T-helper 22 cell (primary cell): ENCODE measurements at regions not wholly inside any gene's neighbourhood (a gene's known extent, or its start where the extent isn't known, plus 50 kb on each side); places are given as distances from the start of the nearest gene placed in this dataset.
"Not testable (repeated sequence)": the region's sequence is repeated elsewhere in the genome, so short reads cannot be mapped to it uniquely, and the experiment has no call there.

ENCODE experiments used
- DNase-seq: peaks from one replicate; pipeline ENCODE4 v3.0.0-alpha.2; 2020; ENCODE audit warnings: low read depth

DNA sequence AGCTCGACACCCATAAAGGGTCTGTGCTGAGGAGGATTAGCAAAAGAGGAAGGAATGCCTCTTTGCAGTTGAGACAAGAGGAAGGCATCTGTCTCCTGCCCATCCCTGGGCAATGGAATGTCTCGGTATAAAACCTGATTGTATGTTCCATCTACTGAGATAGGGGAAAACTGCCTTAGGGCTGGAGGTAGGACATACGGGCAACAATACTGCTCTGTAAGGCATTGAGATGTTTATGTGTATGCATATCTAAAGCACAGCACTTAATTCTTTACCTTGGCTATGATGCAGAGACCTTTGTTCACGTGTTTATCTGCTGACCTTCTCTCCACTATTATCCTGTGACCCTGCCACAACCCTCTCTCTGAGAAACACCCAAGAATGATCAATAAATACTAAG, 210.7 kb downstream of the POTED start:
- not testable (repeated sequence) for DNase-seq

DNA sequence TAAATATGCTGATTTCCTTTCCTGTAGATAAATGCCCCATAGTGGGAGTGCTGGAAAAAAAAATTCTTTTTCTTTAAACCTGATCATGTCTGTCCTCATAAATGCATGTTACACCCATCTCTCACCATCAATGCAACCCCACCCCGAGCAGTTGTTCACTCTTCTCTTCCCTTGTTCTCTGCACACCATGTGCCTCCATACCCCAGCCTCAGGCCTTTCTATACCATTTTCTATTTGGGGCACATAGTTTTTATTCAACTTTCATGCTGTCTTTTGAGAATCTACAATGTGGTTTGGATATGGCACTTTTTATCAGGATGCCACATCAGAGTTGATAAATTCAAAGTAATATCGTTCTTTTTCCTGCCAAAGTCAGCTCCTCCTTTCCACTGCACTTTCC, 202.6 kb downstream of the POTED start:
- not testable (repeated sequence) for DNase-seq

DNA sequence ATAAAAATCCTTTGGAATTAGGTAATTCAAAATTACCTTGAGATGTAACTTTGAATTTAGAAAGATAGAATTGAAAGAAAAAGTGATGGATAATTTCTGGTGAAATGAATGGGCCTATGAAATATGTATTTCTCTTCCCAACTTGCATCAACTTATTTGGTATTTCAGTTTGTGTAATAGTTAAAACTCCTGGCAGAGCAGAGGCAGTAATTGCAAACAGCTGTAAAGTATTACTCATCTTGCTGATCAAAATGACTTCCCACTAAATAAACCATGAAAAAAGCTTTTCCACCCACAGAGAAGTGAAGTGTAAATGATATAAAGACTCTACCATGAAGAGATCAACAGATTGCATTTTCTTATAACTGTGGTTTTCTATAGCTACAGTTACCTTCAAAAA, 201.0 kb downstream of the POTED start:
- not testable (repeated sequence) for DNase-seq

DNA sequence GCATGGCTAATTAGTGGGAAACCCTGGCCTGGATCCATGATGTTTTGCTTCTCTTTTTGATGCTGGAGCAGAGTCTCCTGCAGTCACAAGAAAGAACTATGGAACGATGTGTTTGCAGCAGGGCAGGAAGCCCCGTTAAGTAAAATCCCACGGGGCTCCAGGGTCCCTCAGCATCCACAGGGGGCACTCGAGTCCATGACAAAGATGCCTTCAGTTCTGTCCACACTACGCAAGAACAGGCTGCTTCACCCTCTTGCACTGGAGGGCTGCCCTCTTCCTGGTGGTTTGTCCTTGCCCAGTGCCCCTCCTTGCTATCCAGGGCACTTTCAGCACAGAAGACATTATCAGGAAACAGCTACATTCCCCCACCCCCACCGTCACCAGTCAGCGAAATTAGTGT, 196.9 kb downstream of the POTED start:
- not testable (repeated sequence) for DNase-seq

DNA sequence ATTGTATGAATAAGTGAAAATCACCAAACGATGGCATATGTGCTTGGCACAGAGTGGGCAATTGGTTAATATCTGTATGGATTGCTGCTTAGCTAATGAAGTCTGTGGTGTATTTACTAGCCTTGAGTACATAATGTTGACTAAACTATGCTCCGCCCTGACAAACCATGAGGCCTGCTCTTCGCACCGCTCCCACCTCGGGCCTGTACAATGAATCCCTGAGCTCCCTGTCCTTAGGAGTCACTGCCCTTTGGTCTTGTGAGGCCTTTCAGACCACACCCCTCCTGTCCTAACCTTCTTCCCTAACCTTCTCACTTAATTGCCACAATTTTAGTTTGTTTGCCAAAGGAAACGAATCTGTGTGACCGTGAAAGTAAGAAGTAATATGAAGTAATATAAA, 193.2 kb downstream of the POTED start:
- DNase-seq = not testable (repeated sequence)
